Jurkat, Clone E6-1 (cell line): ENCODE measurements at regions not wholly inside any gene's neighbourhood (a gene's known extent, or its start where the extent isn't known, plus 50 kb on each side); places are given as distances from the start of the nearest gene placed in this dataset.

ENCODE experiments used
- DNase-seq: peaks from one replicate; pipeline ENCODE4 v3.0.0-alpha.2; 2011; ENCODE audit warnings: low read depth, low spot score
- H3K4me3 ChIP-seq: 2 replicates; pipeline ENCODE4 v1.5.1; 2011; ENCODE audit warnings: mild to moderate bottlenecking, low read length, control low read depth, moderate library complexity

DNA sequence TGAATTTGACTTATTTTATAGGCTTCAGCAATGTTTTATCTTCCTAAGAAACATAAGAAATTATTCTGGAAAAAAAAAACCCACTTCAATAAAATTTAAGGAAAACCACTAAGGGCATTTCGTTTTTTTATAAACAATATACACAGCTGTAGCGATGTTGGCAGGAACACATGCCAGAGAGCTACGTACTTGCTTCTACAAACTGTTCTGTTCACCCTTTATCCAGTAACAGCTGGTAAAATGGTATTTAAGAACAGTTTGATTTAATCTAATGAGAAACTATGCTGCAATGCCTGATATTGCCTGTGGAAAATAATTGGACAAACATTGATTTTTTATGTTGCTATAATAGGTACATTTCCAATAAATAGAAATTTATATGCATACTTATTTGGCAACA, 137.2 kb upstream of the DACH1 start:
- H3K4me3 ChIP-seq = no peak overlapping the region
- DNase-seq = no peak

DNA sequence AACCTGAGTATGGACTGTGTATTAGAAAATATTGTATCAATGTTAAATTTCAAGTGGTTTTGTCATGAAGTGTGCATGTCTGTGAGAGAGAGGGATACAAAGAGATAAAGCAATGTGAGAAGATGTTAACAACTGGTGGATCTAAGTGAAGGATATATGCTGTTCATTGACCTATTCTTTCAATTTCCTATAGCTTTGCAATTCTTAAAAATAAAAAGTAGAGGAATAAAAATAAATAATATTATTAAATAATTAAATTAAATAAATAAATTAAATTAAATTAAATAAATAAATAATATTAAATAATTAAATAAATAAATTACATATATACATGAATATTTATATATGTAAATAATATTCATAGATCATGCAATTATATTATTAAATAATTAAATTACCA, 131.2 kb upstream of the DACH1 start:
- no peak overlapping the region for H3K4me3 ChIP-seq
- DNase-seq = no peak

DNA sequence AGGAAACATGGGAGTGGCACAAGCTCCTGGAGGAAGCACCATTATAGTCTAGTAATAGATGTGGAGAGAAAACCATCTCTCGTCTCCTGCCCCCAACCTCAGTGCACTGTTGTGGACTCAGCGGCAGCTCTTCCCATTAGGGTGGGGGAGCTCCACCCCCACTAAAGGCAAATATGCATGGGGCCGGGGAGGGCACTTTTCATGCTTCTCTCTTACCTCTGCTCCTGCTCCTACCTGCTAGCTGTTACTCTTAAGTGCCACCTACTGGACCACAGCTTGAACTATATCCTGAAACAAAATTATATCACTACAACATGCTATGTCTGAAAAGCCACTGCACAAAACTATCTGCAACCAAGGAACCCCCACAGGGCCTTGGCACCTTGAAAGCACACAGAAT, 112.6 kb upstream of the DACH1 start:
- H3K4me3 ChIP-seq = no peak overlapping the region
- peak; percentile 9 for DNase-seq

DNA sequence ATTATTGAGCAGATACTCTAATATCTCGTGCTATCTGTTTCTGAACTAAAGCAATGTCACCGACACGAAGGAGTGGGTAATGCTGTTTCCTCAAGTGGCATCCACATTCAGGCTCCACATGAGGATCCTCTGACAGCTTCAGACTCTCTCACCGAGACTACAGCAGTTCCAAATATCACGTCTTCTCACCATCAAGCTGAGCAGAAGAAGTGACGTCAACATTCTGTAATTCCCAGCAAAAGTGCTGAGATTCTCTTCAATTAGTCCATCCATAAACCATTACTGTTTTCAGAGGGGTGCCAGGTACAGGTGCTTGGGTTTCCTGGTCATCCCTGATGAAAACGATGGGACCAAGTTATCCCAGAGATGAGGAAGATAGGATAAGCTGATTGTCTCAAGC, 110.0 kb upstream of the DACH1 start:
- H3K4me3 ChIP-seq = no peak overlapping the region
- no peak for DNase-seq

DNA sequence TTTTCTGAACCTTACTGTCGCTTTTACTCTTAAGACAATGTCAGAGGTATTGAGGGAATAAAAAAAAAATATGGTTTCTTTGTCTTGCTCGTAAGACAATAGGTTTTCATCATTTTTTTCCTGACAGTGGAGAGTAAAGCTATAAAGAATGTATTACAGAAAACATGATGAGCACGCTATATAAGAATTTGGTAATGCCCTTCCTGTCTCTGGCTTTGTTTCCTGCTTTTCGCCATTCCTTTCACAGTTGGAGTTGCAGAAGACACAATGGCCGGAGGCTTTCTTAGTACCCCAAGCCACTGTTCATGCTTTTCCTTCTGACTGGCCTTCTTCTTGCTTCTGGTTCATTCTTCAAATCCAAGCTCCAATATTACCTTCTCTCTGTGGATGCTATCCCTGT, 101.0 kb upstream of the DACH1 start:
- DNase-seq = no peak
- no peak overlapping the region for H3K4me3 ChIP-seq

DNA sequence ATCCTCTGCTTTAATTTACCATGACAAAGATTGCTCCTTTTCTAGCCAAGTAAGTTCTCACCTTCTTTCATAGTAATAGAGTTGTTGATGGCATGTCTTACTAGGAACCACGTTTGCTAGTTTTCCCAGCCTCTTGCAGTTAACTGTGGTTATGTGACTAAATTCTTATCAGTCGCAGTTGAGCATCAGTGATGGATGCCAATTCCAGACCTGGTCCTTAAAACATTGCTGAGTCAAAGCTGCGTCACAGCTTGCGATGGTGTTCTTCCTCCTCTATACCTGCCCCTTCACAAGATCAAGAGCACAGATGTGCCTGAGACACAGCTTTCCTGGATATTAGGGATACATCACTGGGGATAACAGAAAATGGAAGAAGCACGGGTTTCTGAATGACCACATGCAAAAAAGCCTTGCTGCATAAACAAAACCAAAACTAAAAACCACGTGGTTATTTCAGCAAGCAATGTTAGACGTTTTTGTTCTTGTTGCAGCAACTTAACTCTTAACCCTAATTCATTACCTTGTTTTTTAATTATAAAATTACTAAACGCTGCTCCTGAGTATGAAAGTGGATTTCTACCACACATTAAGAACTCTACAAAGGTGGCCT, 97.6 kb upstream of the DACH1 start:
- DNase-seq = no peak
- no peak overlapping the region for H3K4me3 ChIP-seq

DNA sequence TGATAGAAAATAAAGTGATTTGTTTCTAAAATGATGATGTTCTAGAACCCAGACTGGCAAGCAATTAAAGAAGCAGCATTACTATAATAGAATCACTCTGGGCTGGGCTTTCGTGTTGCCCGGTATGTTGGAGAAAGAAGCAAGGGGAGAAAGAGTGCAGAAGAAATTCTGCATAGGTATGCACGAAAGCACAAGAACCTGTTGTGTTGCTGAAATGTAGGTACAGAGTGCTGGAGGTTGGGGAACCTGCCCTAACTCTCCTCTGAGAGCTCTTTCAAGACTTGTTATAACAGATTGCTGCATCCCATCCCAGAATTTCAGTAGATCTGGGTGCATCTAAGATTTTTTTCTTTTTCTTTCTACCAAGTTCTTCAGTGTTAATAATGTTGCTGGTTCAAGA, 95.7 kb upstream of the DACH1 start:
- no peak for DNase-seq
- no peak overlapping the region for H3K4me3 ChIP-seq

DNA sequence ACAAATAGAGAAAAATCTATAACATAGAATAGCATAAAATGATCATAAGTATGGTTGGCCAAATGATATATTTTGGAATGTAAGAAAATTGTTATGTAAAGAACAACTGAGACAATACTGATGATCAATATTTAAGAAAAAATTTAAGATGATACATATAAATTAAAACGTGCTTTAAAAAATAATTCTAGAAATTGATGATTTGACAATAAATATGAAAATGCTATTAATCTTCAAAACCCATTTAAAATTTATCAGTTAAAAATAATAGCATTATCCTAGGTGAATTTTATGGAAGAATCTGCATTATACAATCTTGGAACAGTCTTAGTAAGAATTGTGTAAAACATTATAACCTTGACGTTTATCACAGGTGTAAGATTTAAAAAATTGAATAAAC, 95.1 kb upstream of the DACH1 start:
- H3K4me3 ChIP-seq = no peak overlapping the region
- DNase-seq = no peak

DNA sequence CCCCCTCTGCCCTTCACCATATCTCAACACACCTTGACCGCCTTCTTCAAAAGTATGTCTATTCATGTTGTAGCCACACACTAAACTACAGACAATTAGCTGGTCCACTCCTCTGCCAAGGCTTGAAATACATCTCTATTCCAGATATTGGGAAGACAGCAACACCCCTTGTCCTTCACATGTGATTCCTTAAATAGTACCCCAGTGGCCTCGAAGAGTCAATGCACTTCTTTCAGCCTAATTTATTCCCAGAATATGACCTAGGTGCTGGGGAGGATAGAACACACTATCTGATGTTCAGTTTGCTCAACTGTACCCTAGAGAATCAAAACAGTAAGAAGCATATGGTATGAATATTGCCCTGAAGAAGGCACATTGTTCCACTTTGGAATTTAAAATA, 82.4 kb upstream of the DACH1 start:
- H3K4me3 ChIP-seq = no peak overlapping the region
- DNase-seq = no peak

DNA sequence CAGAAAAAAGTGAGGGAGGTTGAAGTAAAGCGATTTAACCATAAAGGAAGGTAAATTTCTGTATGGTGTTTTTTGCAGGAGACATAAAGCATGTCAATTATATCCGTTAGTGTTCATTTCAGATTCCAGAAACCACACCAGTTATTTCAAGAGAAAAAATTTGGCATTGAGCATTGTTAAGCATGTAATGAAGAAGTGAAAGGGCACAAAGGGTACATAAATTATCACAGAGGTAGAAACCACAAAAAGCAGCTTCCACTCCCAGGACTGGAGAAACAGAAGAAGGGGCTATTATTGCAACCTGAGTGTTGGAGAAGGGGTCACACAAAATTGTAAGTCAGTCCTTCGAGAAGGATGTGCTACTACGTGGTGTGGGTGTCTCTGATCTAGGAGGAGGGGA, 72.2 kb upstream of the DACH1 start:
- DNase-seq = no peak

DNA sequence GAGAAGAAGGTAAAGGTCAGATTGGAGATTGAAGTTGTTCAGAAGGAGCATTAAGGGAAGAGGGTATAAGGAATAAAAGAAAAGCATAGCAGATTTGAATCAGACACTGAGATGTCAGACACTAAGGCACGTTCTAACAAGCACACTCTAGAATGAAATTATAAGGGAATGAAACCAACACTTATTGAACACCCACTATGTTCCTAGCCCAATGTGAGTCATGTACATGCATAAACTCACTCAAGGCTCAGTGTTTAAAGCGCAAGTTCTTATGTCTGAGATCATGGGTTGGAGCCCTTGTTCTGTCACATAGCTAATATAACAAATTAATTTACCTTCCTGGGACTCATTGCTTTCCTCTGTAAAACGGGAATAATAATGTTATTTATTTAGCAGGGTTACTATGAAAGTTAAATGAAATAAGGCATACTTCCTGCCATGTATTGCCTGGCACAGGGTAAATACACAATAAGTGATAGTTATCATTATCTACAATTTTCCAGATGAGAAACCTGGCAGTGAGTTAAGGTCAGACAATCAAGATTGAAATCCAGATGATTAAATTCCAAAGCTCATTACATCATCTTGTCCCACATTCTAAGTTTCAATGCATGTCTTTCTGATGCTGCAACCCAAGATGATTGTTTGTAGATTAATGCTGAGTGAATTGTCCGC, 68.3 kb upstream of the DACH1 start:
- DNase-seq = no peak
- no peak overlapping the region for H3K4me3 ChIP-seq

More for the DNA sequence above, 72.2 kb upstream of the DACH1 start:
- H3K4me3 ChIP-seq = no peak overlapping the region

DNA sequence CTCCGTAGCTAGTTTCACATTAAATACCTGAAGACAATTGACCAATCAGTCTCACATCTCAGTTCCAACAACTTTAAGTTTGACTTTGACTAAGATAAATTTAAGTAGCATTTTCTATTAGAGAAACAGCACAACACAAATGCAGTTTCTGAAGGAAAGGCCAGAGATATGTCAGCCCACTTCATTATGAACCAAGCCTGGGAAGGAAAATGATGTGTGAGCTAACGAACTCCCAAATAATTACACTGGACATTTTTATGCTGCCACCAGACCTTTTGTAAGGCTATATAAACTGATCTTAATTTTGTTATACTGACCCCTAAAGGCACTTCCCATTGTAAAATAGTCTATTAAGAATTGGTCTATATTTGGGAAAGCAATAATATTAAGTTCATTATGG, 57.9 kb upstream of the DACH1 start:
- no peak for DNase-seq
- no peak overlapping the region for H3K4me3 ChIP-seq

DNA sequence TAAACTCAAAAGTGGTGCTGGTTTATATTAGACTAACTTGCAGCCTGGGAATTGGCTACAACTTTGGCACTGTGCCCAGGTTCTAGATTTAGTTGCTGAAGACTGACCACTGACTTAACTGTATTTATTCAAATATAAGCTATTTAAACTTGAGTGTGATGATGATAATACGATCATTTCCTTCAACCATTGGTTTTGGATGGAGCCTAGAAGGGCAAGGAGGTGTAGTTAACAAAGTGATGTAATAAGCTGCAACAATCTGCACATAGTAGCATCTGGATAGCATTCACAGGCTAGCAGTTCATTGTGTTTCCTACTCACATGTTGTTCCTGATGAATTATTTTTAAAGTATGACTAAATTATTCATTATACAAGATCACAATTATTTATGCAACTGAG, 55.2 kb upstream of the DACH1 start:
- DNase-seq = no peak

More for the DNA sequence above, 55.2 kb upstream of the DACH1 start:
- H3K4me3 ChIP-seq = no peak overlapping the region
